Stimulated activated memory B cell treated with anti-CD40 and anti-IgM and Interleukin-4, amounts not matched to agents 10 μg/mL and 1 μg/mL and 100 μg/mL, for 72 hours (primary cell): ENCODE measurements at regions not wholly inside any gene's neighbourhood (a gene's known extent, or its start where the extent isn't known, plus 50 kb on each side); places are given as distances from the start of the nearest gene placed in this dataset.
A peak's percentile ranks its signal among the peaks of the same experiment; 100 is the strongest.

Experiments used
- ATAC-seq: fragments of 150-1000 bp; cut with Tn5 transposase; 2 replicates; pipeline ENCODE4 v1.10.0; 2021
- H3K27ac Mint-ChIP-seq: one replicate; pipeline ENCODE4 v1.8.0; 2022; ENCODE audit warnings: mild to moderate bottlenecking, mixed read lengths
- H3K27me3 Mint-ChIP-seq: one replicate; pipeline ENCODE4 v1.8.0; 2022; ENCODE audit warnings: mixed read lengths
- H3K36me3 Mint-ChIP-seq: one replicate; pipeline ENCODE4 v1.8.0; 2022; ENCODE audit warnings: mixed read lengths
- H3K4me1 Mint-ChIP-seq: one replicate; pipeline ENCODE4 v1.8.0; 2022; ENCODE audit warnings: mixed read lengths
- H3K4me3 Mint-ChIP-seq: one replicate; pipeline ENCODE4 v1.8.0; 2022; ENCODE audit warnings: mild to moderate bottlenecking, moderate library complexity, mixed read lengths
- H3K9me3 Mint-ChIP-seq: one replicate; pipeline ENCODE4 v1.8.0; 2022; ENCODE audit warnings: mixed read lengths

DNA sequence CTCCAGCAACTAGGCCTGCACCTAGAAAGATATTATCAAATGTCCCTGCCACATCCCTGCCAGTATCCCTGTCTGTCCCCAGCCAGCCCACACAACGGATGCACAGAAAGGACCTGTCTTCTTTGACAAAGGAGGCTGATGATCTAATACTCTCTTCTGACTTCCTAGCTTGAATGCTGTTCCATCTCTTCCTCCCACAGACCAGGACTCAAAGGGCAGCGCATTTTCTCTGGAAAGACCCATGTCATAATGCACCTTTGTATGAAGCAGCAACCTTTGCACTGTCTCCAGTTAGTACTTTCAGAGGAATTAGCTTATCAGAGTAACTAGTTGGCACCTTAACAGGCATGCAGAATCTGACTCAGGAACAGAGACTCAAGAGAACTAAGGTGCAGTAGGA lies 53.3 kb upstream of the TAF8 start:
- Mint-ChIP-seq H3K27ac (peak overlapping the region; percentile 25), H3K9me3 (no peaks in the 10 kb centered on the region), H3K27me3 (no peaks in the 10 kb centered on the region), H3K36me3 (peaks cover 19% of the 10 kb centered on the region), H3K4me3 (no peak overlapping the region), H3K4me1 (peaks cover 17% of the 10 kb centered on the region)
- no peak for ATAC-seq

DNA sequence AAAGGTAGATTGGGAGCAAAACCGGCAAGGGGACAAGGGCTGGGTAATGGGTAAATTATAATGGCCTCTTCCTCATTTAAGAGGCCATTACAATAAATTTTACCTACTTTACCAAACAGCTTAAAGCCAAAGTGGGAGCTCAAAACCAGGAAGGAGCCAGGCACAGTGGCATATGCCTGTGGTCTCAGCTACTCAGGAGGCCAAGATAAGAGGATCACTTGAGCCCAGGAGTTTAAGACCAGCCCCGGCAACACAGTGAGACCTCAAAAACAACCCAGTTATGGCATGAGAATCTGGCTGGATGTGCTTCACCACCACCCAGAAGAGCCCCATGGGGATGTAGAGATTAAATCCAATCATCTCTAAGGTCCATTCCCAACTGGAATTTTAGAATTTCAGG lies 52.9 kb upstream of the TAF8 start:
- Mint-ChIP-seq H3K4me1 (peaks cover 17% of the 10 kb centered on the region), H3K27me3 (no peaks in the 10 kb centered on the region), H3K4me3 (no peak overlapping the region), H3K27ac (peak overlapping the region; percentile 25), H3K36me3 (peaks cover 21% of the 10 kb centered on the region), H3K9me3 (no peaks in the 10 kb centered on the region)
- ATAC-seq, result no peak
